ENCODE measurements at regions not wholly inside any gene's neighbourhood (a gene's known extent, or its start where the extent isn't known, plus 50 kb on each side); places are given as distances from the start of the nearest gene placed in this dataset.

DNA sequence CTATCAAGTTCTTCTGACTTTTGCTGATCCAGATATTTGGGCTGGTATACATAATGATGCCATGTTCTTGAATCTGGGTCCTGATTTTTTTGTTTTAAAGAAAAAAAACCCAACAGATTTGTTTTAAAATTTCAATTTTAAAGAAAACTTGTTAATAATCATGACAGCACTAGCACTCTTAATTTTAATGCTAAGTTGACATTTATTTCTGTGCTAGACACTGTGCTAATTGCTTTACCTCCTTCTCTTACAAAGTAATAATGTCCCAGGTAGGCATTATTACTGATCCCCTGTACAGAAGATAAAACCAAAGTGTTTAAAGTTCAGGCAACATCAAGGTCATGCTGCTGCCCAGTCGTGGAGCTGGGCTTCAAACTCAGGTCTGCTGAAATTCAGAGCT is 101.9 kb downstream of the ZNF608 start:
- DNase-seq = no peak

DNA sequence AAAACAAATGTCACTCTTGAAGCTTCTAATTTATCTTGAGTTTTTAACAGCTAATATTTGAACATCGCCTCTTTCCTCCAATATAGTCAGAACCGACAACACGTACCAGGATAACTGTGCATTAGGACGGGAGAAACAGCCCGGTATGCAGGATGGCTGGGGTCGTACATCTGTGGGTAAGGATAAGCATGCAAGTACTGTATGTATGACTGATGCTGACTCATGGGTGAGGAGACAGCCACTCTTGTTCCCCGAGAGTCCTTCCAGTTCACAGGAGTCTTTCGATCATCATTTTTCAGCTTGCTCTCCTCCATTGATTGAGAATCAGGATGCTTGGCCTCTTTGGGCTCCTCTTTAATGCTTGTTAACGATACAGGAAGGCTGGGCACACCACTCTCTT is 102.3 kb downstream of the ZNF608 start:
- DNase-seq = no peak

DNA sequence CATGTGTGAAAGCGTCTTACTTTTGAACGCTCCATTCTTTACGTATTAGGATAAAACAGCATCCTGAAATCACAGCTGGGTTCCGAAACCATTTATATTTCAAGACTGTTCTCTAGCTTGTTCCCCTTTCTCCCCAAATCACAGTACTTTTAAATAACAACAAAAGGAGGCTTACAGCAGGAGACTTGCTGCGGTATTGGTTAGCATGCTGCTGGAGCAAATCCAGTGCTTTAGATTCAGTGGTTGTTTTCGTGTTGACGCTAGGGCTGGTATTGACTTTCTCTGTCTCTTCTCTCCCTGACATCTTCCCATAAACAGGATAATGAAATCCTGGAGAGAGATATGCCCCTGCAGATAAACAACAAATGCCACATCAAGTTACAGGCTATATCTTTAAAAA is 103.1 kb downstream of the ZNF608 start:
- DNase-seq = no peak

DNA sequence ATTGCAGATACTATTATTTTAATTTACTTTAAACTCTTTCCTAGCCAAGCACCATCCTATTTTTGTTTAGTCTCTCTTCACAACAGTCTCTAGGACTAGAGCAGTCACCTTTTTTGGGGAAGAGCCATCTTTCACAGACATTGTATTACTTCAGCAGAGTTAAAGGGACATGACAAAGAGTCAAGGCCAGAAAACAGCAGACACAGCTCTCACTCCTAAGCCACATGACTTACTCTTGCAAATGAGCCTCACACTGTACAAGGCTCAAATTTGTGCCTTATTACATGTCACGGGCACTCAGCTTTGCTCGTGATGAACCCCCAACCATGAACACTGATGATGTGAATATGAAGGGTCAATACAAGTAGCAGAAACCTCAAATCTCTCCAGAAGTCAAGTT is 104.3 kb downstream of the ZNF608 start:
- no peak for DNase-seq

DNA sequence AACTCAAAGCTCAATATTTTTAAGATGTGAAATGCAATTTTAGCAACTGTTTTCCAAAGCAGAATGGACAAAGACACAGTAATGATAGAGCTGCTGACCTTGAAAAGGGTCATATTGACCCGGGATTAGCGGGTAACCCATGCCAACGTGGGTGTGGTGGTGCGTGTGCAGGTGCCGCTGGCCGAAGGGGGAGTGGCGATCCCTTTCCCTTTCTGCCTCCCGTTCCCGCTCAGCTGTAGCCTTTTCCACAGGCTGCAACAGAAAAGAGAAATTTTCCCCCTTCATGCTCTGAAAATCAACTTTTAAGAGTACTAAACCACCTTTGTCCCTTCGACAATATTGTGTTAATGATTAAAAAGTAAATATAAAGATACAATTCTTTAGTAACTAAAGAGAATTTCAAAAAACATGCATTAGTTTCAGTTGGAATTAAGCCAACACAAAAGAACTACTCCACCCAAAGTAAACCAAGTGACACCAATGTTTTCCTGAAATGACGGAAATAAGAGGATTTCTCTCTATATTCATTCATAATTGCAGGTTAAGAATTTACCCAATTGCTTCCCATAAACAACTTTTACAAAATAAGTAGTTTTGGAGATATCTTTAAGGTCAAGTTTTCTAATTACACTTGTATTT is 105.2 kb downstream of the ZNF608 start:
- no peak for DNase-seq

DNA sequence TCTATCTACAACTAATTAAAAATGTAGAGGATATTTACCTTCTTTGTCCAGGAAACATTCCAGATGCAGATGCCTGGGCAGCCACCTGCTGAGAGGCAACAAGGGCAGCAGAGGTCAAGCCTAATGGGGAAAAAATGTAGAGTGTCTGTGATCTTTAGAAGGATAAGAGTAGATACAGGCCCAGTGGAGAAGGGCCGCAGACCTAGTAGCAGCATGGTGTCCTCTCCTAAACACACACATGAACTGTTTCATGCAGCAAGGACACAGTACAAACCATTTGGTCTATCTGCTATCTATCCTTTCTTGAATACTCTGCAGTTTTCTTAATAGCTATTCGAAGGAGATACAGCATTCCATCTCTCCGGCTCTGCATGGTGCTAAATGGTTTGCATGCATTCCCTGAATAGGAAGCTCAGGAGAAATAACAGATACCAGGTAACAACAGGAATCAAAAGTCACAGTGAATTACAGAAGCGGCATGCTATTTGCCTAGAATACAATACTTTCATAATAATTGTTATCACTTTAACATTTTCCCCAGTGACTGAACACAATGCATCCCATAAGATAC is 107.3 kb downstream of the ZNF608 start:
- no peak for DNase-seq

DNA sequence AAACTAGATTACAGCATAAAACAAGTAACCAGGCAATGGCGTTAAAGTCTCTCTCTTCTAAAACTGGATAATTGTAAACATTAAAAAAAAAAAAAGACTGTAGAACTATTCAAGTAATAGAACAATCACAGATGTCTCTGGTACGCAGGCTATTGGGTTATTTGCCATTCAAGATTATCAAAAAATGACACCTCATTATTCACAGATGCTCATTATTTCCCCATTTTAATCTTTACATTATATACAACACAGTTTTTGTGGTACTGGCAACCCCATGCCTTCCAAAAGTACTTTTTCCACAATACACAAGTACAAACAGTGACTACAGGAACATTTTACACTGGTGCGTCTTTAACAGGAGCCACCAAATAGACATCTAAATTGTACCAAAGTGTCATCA is 109.4 kb downstream of the ZNF608 start:
- DNase-seq = no peak

DNA sequence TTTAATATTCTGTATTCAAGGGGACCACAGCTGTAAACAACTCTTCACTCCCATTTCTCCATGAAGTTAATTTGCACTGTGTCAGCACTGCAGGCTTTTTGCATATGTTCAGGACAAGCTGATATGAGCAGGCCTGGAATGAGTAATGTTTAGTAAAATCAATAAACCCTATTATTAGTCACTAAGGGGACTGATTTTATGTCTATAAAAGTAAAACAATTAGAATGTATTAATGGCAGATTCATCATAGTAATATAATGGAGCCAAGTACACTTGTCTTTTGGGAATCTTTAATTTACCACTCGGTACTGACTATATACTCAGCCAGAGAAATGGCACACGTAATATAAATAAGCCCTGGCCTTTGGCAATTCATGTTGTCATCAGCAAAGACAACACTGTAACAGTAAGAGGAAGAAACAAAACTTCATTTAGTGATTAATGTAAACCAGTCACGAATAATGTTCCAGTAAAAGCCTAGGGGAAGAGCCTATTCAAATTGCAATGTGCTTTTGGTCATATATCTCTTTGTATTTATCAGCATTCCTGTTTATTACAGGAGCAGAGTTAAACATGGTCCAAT is 111.6 kb downstream of the ZNF608 start:
- DNase-seq = no peak

DNA sequence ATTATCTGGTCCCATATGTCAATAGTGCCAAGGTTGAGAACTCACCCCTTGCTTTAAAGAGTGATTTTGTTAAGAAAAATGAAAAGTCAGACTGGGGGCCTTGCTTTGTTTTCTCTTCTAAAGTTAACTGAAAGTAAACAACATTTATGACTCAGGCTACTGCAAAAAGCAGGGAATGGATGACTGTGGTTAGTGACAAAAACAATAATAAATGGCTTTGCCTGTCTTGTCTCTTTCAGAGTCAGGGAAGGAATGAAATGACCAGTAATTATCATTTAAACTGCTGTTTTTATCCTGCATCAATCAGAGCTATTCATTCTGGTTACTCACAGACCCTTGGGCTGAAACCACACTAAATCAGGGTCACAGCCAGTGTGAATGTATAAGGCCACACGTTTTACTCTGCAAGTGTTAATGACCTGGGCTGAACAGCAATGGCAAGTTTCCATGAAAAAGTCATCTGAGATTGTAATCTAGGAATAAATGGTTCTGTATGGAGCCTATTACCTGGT is 112.2 kb downstream of the ZNF608 start:
- no peak for DNase-seq

DNA sequence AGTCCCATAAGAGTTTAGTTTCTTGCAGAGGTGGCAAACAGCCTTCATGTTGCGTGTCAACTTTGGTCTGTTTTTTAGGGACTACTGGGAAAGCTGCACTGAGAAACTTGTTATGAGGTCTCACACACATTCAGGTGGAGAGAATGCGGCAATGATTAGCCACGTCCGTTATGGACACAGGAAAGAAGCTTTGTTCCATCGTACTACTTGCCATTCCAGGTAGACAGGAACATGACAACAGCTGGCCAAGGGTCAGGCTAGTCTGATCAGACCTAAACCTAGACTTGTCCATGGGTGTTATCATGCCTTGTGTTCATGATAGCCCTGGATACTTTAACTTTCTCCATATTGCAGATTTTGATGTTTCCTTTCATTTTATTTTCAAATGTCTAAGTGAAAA is 113.2 kb downstream of the ZNF608 start:
- DNase-seq = no peak

DNA sequence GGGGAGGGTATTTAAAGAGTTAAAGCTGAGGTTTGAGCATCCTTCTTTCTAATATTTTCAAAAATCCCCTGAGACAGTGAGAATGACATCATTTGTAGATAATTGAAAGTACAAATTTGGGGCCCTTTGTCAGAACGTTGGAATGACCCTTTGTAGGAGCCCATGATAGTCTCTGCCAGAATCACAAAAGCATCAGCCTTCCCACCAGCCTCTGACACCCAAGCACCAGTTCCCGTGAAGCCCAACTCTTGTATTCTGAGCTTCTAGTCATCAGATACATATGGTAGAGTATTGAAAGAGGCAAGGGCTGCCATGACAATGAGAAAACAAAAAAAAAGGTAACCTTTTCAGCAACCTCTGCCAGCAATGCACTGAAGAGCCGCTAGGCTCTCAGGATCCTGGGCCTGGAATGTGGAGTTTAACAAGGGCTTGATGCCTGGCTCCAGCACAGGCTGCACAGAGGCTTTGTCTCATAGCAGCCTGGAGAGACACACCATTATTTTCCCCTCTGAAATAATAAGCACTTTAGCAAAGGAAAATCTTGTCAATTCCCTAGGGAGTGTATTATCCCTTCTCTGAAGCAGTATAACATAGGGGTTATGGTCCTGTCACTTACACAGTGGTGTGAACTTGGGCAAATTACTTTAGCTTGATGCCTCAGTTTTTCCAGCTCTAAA is 114.4 kb downstream of the ZNF608 start:
- no peak for DNase-seq

DNA sequence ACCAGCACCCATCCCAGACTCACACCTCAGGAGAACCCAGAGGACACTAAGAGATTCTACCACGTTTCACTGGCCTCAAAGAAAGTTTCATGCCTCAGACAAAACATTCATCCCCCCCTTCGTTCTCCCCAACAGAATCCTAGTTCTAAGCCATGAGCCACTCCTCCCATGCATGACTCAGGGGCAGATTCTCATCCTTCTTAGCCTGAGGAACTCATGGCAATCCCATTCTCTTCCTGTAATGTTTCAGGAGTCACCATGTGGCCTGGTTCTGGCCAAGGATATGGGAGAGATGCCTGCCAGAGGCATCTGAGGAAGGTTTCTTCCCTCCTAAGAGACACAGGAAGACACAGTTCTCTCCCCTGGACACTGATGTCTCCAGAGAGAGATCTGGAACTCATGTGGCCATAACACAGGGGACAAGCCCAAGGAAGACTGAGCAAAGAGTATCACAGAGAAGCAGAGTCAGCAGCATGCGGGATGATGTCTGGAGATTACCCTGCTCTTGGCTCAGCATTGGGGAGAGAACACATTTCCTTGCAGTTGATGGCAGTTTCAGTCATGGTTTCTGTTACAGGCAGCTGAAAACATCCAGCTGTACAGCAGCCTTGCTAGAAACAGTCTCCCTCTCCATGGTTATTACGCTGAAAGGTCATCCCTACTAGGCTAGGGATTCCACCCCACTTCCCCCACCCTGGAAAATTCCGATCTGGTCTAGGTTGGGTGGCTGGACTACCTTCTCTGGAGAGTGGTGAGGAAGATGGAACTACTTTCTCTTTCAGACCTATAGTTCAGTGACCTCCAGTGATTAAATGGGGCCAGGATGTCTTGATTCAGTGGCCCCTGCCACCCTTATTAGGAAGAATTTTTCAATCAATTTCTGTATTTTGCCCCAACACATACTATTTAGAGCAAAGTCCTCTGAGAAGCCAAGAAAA is 115.4 kb downstream of the ZNF608 start:
- DNase-seq = no peak

DNA sequence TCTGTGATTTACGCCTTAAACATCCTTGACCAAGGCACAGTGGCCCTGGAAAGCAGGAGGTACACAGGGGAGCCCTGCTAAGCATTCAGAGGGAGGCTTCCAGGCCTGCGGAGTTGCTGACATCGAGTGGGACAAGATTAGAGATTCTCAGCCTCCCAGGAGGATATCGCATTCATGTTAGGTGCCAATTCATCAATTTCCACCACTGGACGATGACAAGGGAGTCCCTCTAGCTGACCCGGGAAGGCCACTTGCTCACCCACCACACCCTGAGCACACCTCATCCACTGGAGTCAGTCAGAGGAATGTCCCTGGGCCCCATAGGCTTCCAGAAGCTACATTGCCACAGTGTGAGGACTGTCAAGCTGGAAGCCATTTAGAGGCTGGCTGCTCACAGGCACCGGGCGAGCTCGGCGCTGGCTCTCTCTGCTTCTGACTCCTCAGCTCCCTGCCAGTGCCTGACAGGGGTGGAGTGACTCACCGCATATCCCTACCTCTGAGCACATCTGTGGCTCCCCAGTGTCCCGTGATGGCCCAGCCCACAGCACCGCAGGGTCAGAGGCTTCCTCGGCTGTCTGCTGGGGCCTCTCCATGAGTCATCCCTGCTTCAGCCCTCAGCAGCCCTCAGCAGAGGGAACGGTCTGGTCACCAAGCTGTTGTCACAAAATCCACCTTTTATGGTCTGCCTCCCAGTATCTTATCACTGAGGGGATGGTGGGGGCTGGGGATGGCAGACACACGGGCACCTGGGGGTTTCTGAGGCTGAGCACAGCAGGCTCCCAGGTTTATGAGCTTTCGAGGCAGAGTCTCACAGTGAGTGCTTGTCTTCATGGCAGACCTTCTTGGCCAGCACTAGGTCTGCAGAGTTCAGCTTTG is 117.5 kb downstream of the ZNF608 start:
- peak; percentile 41 to 70 (median 58) for DNase-seq

DNA sequence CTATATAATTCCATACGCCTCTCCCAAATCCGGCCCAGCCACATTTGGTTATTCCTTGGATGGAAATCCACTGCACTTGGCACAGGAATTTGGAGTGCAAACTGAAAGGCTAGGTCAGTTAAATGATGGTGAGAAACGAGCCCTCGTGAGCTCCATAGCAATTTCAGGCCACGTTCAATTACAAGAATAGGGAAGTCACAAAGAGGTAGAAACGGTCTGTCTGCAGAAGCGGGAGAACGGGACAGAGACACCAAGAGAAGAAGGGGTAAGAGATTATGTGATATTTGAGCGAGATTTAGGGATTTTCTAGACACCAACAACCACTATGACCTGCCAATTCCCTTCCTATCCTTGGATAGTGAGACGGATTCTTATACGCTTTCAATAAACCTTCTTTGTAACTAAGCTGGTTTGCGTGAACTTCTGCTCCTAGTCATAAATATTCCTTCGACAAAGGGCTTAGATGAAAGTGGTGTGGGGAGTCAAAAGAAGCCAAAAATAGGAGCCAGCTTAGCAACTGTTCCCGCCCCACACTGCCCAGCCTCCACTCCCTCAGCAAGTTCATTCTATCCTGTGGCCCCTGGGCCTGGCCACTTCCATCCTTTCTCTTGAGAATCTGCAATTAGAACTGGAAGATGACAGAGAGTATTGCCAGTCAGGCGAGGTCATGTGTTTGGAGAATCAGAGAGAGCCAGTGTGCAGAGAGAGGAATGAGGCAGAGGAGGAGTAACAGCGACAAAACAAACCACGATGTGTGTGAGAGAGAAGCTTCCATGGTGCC is 118.4 kb downstream of the ZNF608 start:
- peak in 3 of 4 experiments; percentile 12 to 43 (median 15) for DNase-seq

DNA sequence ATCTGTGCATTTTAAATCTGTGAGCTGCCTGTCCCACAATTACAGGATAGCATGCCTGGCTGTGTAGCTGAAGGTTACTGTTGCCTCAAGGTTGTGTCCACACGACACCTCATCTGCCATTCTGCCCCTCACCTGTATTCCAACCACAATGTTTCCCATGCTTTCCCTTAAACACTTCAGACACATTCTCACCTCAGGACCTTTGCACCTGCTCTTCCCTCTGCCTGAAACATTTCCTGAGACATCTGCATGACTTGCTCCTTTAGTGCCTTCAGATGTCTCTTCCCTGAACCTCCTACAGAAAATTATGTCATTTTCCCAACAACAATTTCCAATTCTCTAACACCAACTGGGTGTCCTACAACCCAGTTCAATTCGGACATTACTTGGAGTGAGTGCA is 120.4 kb downstream of the ZNF608 start:
- DNase-seq = no peak

DNA sequence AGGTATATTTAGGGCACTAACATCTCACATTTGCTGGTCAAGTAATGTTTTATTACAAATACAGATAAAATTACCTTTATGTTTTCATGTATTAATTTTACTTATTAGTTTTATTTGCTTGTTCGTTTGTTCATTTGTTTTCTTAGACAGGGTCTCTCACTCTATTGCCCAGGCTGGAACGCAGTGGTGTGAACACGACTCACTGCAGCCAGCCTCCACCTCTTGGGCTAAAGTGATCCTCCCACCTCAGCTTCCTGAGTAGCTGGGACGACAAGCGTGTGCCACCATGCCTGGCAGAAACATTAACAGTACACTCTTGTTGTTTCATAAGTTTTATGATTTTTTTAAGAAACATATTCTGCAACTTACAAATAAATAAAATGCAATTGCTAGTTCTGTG is 123.2 kb downstream of the ZNF608 start:
- DNase-seq = no peak

DNA sequence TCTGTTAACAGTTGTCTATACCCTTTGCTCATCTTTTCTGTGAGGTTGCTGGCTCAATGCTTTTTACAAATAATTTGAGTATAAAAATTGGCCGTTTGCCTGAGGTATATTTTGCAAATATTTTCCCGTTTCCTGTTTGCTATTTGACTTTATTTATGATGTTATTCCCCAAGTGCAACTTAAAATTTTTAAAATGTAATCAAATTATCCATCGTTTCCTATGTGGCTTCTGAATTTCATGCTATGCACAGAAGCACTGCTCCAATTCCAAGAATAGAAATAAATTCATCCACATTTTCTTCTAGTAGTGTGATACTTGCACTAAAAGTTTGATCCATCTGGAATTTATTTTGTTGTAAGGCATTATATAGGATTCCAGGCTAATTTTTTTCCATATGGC is 123.6 kb downstream of the ZNF608 start:
- DNase-seq = no peak

DNA sequence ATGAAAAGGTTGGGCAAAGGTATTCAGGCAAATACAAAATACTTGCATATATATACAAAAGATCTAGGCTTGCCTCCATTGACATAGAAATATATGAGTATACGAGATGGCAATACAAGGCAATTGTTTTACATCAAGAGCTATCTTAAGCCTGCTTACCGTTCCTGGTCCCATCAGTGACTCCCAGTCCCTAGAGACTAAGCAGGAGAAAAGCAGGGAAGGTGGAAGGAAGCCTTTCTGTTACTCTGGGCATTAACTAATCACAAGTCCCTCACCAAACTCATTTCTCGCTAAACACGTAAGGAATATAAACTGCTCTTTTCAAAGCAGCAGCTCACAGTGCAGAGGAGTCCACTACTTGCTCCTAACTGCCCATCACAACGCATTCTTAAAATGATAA is 125.2 kb downstream of the ZNF608 start:
- no peak for DNase-seq

DNA sequence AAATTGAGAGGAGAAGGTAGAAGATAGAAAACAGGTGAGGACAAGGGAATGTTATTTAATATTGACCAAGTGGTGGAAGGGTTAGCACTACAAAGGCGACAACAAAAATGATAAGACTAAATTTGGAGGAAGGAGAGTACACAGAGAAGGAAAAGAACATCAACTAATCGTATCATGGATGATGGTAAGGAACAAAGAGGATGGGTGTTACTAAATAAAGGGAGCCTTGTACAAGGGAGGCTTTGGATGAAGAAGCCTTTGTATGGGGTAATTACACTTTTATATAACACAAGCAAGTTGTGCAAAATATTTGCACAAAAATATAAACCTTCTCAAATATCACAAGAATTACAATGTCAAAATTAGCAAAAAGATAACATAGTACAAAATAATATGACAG is 125.7 kb downstream of the ZNF608 start:
- DNase-seq = no peak

DNA sequence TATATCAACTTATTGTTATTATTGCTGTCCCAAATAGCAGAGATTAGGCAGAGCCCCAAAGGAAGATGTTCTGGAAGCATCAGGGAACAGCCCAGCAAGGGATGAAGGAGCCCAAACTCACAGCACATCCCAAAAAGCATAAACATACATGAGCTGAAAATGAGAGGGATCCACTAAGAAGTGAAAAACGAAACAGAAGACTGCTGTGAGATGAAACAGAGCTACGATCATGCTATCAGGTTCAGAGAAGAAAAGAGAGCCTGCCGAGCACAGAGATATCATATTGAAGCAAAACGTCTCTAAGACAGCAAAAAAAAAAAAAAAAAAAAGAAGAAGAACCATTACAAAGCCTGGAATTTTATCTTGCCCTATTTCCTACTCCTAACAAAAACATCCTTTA is 127.3 kb downstream of the ZNF608 start:
- no peak for DNase-seq

DNA sequence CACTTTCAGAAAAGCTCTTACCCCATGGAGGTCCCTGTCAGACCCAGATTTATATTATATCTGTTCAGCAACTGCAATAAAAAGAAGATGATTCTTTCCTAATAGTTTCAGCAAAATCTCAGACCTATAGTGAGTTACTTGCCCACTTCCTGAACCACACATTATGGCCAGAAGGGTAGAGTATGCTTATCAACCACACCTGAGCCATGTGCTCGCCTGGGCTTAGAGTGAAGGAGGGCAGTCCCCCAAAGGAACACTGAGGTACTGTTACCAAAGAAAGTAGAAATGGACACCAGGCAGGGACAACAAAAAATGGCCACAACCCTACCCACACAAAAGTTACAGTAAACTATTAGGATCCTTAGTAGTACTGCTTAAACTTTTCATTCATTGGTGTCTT is 128.7 kb downstream of the ZNF608 start:
- no peak for DNase-seq

All from suppressor macrophage (primary cell).